Astrocyte of the spinal cord (primary cell): ENCODE measurements at regions not wholly inside any gene's neighbourhood (a gene's known extent, or its start where the extent isn't known, plus 50 kb on each side); places are given as distances from the start of the nearest gene placed in this dataset.
"Not testable (repeated sequence)": the region's sequence is repeated elsewhere in the genome, so short reads cannot be mapped to it uniquely, and the experiment has no call there.

Experiments
- DNase-seq: peaks from one replicate; pipeline ENCODE4 v3.0.0; 2011; ENCODE audit warnings: low read depth, low spot score
- H3K4me3 ChIP-seq: 2 replicates; pipeline ENCODE4 v1.5.1; 2011; ENCODE audit warnings: low read depth, mild to moderate bottlenecking, low read length, moderate library complexity
- in situ Hi-C: cut with HindIII; loops from 2 replicates; pipeline ENCODE4 v1.10.0; 2017; ENCODE audit warnings: low sequenced_read_pairs
- TF ChIP-seq, protein P1 (sequence below): IDR thresholded peaks from 2 replicates; pipeline ENCODE4 v1.5.1; 2012; ENCODE audit warnings: low read depth, mild to moderate bottlenecking, low read length, inconsistent platforms

- no peak overlapping the region for H3K4me3 ChIP-seq
- no peak for DNase-seq
- in situ Hi-C loops, result no loop called here
- TF ChIP-seq, protein P1, sequence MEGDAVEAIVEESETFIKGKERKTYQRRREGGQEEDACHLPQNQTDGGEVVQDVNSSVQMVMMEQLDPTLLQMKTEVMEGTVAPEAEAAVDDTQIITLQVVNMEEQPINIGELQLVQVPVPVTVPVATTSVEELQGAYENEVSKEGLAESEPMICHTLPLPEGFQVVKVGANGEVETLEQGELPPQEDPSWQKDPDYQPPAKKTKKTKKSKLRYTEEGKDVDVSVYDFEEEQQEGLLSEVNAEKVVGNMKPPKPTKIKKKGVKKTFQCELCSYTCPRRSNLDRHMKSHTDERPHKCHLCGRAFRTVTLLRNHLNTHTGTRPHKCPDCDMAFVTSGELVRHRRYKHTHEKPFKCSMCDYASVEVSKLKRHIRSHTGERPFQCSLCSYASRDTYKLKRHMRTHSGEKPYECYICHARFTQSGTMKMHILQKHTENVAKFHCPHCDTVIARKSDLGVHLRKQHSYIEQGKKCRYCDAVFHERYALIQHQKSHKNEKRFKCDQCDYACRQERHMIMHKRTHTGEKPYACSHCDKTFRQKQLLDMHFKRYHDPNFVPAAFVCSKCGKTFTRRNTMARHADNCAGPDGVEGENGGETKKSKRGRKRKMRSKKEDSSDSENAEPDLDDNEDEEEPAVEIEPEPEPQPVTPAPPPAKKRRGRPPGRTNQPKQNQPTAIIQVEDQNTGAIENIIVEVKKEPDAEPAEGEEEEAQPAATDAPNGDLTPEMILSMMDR, result no peak
These were observed 133.0 kb downstream of the OTUD1 start for GRCh38 chr10:23571884-23572283.

DNA sequence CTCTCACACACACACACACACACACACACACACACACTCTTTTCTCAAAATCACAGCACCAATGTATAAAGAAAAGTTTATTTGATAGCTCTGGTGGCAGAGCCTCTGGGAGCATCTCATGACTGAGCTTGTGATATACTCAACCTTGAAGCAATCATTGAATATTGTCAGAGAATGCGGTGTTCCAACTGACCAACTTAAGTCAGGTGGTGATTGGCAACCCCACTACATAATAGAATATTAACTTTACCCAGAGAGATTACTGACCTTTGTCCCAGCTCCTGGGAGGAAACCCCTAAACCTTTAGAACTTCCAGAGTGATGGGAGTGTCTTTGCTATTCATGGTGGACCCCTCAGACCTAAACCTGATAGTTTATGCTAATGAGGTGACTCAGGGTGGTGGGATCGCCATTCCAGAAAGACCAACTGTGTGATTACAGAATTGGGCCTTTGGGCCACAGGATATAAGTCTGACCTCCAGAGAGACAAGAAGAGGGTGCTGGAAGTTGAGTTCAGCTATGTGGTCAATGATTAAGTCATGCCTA lies 143.1 kb downstream of the OTUD1 start:
- DNase-seq, result no peak
- H3K4me3 ChIP-seq, result no peak overlapping the region
- TF ChIP-seq, protein P1, result no peak
- in situ Hi-C loops, result no loop called here

GRCh38 chr10:23584396-23584795 lies 145.5 kb downstream of the OTUD1 start:
- TF ChIP-seq, protein P1, result no peak
- DNase-seq, result no peak
- H3K4me3 ChIP-seq, result no peak overlapping the region
- in situ Hi-C loops, result no loop called here

DNA sequence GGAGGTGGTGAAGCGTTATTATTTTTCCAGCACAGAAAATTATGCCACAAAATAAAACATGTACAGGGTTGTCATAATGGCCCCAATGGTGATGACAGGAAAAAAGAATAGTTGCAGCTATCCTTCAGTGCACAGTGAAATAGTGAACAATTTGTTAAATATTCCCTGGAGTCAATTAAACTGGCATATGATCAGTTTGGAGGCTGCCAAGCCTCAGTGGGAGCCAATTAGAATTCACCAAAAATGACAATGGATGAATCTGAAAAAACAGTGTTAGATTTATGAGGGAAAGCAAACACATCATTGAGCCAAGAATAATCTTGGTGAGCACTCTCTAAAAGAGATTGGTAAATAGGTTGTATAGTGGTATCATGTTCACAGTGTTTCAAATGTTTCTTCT lies 146.3 kb downstream of the OTUD1 start:
- no peak overlapping the region for H3K4me3 ChIP-seq
- TF ChIP-seq, protein P1, result no peak
- DNase-seq, result no peak
- in situ Hi-C loops, result no loop called here

GRCh38 chr10:23585666-23586065 lies 146.8 kb downstream of the OTUD1 start:
- in situ Hi-C loops, result no loop called here
- no peak for DNase-seq
- TF ChIP-seq, protein P1, result no peak
- no peak overlapping the region for H3K4me3 ChIP-seq

- DNase-seq, H3K4me3 ChIP-seq, in situ Hi-C loops: not testable (repeated sequence)
These were observed 156.4 kb downstream of the OTUD1 start for GRCh38 chr10:23595278-23595677.

DNA sequence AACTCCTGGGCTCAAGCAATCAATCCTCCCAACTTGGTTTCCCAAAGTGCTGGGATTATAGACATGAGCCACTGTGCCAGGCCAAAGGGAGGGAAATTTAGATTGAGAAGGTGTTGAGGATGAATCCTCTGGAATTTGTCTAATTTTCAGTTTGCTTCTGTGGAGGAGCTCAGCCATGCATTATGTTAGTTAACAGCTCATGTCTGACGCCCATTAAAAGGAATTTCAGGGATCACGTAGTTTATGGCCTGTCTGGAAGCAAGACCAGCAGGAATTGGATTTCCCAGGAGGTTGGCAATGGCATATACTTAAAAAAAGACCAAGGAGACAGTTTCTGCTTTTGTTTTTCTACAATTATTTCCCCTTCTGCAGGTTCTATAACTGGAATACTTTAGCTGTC lies 165.7 kb downstream of the OTUD1 start:
- in situ Hi-C loops, result no loop called here
- TF ChIP-seq, protein P1, result no peak
- no peak for DNase-seq
- no peak overlapping the region for H3K4me3 ChIP-seq
